HG03196 (cell line): ENCODE measurements at regions not wholly inside any gene's neighbourhood (a gene's known extent, or its start where the extent isn't known, plus 50 kb on each side); places are given as distances from the start of the nearest gene placed in this dataset.
"Not testable (repeated sequence)": the region's sequence is repeated elsewhere in the genome, so short reads cannot be mapped to it uniquely, and the experiment has no call there.

ENCODE experiments used
- ATAC-seq: cut with Tn5 transposase; IDR thresholded peaks from one replicate; pipeline ENCODE4 v1.9.1; 2021; ENCODE audit not compliant: unreplicated experiment

DNA sequence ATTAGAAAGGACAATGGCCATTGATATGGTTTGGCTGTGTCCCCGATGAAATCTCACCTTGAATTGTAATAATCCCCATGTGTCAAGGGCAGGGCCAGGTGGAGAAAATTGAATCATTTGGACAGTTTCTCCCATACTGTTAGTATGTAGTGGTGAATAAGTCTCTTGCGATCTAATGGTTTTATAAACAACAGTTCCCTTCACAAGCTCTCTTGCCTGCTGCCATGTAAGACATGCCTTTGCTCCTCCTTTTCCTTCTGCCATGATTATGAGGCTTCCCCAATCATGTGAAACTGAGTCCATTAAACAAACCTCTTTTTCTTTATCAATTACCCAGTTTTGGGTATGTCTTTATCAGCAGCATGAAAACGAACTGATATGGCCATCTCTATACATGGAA lies 302.7 kb downstream of the SFMBT2 start:
- no peak for ATAC-seq

DNA sequence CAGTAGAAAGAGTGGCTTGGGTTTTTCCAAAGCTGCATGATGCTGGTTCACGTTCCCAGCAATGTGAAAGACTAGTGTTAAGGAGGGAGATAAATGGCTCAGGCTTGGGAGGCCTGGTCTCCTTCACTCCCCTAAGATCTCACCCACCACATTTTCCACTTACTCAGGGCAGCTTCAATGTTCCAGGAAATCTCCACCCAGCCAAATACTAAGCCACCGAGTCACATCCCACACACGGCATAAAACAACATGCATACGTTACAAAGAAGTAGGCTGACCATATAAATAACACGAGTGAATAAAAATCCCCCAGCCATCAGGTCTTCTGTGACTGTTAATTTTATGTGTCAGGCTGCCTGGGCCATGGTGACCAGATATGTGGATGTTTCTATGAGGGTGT lies 303.5 kb downstream of the SFMBT2 start:
- no peak for ATAC-seq

DNA sequence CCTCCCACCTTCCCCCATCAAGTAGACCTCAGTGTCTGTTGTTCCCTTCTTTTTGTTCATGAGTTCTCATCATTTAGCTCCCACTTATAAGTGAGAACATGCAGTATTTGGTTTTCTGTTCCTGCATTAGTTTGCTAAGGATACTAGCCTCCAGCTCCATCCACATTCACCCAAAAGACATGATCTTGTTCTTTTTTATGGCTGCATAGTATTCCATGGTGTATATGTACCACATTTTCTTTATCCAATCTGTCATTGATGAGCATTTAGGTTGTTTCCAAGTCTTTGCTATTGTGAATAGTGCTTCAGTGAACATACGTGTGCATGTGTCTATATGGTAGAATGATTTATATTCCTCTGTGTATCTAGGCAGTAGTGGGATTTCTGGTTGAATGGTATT lies 306.5 kb downstream of the SFMBT2 start:
- not testable (repeated sequence) for ATAC-seq

- ATAC-seq, result no peak
These were observed 308.1 kb downstream of the SFMBT2 start for GRCh38 chr10:7102557-7103349.

DNA sequence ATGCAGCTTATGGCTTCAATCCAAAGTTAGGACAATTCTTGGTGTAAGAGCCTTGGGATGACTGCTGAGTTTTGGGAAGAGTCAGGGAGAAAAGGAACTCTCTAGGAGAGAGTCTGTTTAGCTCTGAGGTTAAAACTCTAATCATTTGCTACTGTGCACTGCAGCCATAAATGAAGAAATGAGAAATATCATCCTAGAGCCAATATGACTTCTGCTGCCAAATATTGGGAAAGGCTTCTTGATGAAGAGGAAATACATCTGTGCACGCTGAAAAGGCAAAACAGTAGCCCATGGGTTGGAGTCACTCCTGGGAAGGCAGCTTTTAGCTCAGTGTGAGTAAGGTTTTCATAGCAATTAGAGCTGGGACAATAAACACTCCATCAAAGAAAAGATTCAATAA lies 308.8 kb downstream of the SFMBT2 start:
- ATAC-seq, result no peak

DNA sequence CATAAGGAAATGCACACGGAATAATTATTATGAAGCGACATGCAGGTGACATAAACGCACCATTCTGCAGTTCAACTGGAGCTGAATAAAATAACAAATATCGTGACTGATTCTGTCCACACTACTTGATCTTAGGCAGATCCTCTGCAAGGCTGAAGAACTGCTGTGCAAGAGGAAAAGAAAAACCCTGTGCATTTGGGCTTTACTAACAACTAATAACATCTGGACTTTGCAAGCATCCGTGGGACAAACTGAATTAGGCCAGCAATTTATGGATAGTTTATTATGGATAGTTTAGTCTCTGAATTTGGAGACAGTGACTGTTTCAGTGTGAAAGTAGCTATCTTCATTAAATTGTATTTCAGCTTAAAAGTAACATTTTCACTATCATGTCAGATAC lies 309.4 kb downstream of the SFMBT2 start:
- no peak for ATAC-seq

- ATAC-seq, result no peak
These were observed 310.7 kb downstream of the SFMBT2 start for GRCh38 chr10:7100032-7100702.

- no peak for ATAC-seq
These were observed 312.6 kb downstream of the SFMBT2 start for GRCh38 chr10:7098160-7098762.

DNA sequence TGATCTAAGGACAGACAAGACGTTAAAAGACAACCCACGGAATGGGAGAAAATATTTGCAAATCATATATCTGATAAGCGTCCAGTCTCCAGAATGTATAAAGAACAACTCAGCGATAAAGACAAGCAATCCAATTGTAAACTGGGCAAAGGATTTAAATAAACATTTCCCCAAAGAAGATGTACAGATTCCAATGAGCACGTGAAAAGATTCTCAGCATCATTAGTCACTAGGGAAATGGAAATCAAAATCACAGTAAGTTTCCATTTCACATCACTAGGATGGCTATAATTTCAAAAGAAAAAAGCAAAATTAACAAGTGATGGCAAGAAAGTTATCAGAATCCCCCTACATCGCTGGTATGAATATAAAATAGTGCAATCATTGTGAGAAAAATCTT lies 316.1 kb downstream of the SFMBT2 start:
- ATAC-seq, result no peak

GRCh38 chr10:7093368-7093767 lies 317.5 kb downstream of the SFMBT2 start:
- no peak for ATAC-seq

DNA sequence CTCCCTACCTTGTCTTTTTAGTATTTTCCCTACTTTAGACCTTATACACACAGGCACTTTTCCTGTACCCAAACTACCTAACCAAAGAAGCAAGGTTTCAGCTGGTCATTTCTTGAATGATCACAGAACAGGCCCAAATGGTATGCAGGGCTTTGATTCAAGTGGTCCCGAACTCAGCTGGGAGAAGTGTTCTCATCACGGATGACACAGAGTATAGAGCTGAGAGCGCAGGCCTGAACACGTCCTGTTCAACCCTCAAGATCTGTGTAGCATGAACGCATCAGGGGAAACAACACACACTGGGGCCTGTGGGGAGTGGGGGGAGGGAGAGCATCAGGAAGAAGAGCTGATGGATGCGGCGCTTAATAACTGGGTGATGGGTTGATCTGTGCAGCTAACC lies 318.2 kb downstream of the SFMBT2 start:
- no peak for ATAC-seq

DNA sequence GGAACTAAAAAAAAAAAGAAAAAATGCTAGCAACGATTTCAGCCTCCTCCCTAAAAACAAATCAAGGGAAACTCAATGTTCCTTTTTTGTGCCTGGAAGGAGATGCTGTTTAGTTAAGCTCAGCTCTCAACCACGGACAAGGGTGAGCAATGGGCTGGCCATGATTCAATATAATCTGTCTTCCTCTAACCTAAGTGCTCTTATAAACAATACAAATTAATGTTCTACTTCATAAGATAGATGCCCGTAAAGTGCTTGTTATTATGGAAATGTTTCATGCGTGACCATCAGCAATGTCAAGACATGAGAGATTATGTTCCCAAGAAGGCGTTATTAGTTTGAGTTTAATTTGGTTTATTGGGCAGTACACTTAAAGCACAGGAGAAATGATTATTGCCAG lies 320.3 kb downstream of the SFMBT2 start:
- ATAC-seq, result no peak

DNA sequence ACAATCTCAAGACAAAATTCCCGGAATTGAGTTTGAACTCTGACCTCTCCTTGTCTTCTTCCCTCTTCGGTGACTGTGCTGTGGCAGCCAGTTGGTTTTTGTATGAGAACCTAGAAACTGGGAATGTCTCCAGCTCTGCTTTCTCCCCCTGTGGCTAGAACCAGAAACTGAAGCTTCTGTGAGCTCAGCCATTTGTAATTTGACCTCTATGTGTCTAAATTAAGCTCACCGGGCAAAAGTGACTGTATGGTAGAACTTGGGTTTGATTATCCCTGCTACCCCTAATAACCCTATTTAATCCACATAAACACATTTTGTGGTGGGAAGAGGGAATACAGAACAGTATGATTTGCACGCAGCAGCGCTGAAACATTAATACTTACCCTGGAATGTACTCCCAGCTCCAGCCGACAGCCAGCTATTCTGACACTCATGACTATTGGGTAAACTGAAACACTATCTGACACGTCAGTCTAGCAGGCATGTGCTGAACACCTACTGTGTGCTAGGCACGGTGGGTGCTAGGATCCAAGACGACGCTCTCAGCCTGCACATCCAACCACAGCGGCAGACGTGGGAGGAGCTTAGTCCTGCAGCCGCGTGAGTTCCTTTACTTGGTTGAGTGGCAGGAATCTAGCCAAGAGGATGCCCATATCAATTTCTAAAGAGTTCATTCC lies 324.8 kb downstream of the SFMBT2 start:
- ATAC-seq, result no peak

GRCh38 chr10:7085147-7085912 lies 325.5 kb downstream of the SFMBT2 start:
- ATAC-seq, result no peak

DNA sequence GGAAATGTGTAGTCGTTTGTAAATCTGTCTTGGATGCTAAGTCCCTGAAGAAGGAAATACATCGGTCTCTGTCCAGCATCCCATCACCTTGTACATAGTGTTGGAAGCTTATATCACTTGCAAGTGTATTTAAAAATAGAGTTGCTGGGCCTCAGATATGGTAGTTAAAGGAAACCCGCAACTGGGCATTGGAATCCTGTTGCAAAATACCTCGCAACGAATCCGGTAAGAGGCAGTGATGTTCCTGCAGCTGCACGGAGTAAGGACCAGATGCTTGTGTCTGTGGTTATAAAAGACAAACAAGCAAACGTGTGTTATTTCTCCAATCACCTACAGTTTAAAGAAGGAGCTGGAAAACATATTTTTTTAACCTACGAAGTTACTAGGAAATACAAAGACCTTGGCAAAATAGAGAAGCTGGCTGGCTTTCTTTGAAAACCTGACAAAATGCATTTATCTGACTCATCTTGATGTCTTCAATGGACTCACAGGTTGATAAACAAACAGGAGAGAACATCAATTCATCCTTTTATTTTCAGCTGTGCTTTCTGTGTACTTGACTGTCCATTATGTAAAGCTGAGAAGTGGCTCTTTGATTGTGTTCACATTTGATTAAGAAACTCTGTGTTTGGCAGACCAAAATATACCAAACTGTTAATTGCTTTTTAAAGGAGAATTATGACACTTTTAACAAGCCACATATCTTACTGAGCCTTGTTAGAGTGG lies 326.4 kb downstream of the SFMBT2 start:
- ATAC-seq, result no peak

- ATAC-seq, result no peak
These were observed 327.9 kb downstream of the SFMBT2 start for GRCh38 chr10:7082967-7083366.

DNA sequence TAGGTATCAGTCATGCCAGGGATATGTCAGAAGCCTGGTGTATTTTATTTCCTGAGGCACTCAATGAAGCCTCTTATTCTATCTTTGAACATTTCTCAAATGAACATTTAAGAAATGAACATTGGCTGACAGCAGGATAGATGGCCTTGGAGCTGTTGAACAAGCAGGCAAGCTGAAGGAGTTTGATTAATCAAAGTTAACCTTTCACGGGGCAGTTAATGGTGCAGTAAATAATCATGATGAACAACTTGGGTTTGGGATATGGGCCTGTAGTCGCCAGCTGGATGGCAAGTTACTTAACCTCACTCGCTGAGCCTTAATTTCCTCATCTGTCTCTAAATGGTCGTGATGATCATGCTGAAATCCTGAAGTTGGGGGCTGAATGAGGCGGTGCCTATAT lies 333.0 kb downstream of the SFMBT2 start:
- no peak for ATAC-seq

GRCh38 chr10:7075851-7076250 lies 335.0 kb downstream of the SFMBT2 start:
- ATAC-seq, result no peak

DNA sequence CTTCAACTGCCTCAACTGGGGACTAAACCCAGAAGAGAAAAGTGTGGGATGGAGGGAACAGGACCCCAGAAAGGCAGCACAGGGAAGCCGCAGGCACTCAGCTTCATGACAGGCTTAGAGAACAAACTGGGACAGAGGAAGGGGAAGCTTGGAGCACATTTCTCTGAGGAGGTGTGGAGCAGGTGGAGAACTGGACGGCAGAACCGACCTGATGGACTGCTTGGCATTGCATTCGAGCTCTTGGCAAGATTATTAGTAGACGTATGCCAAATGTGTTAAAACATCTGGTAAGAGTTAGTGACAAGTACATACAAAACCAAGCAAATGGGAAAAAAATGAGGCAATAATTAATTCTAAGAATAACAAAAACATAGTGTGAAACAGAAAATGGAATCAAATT lies 335.7 kb downstream of the SFMBT2 start:
- ATAC-seq, result no peak

- ATAC-seq, result no peak
These were observed 339.4 kb downstream of the SFMBT2 start for GRCh38 chr10:7071421-7071820.
